A673 (cell line): ENCODE measurements at regions not wholly inside any gene's neighbourhood (a gene's known extent, or its start where the extent isn't known, plus 50 kb on each side); places are given as distances from the start of the nearest gene placed in this dataset.

Source experiments
- CTCF ChIP-seq: fragments of 300-800, 200-600 bp; sonication (generic); conservative IDR thresholded peaks from 2 replicates; pipeline ENCODE4 v1.5.1; 2017; ENCODE audit warnings: low read depth, mild to moderate bottlenecking, antibody characterized with exemption, low read length, moderate library complexity, mixed read lengths
- EZH2 ChIP-seq: fragments of 200-600 bp; sonication (generic); IDR thresholded peaks from 2 replicates; pipeline ENCODE4 v1.6.1; 2017; ENCODE audit warnings: borderline replicate concordance, low read depth, mild to moderate bottlenecking, mixed read lengths, antibody characterized with exemption, low read length; ENCODE audit not compliant: poor library complexity, severe bottlenecking

GRCh38 chr3:27022096-27022761 lies 347.0 kb downstream of the NEK10 start:
- TF ChIP-seq CTCF (no peak), EZH2 (no peak)
